GM12878 (cell line): ENCODE measurements at regions not wholly inside any gene's neighbourhood (a gene's known extent, or its start where the extent isn't known, plus 50 kb on each side); places are given as distances from the start of the nearest gene placed in this dataset.

Experiments
- ATAC-seq: fragments of 200-7000 bp; cut with Tn5 transposase; 3 replicates; pipeline ENCODE4 v1.9.1; 2020; ENCODE audit warnings: mild to moderate bottlenecking, moderate library complexity
- BruUV-seq: library from RNA; stranded (reverse); fragments of 400-500 nt; replicated peaks from 2 replicates; lab custom pipeline; 2021; lab: Mats Ljungman, UMichigan
- CTCF ChIA-PET: fragments of 300-600 bp; sonication (Branson Sonifier 250); formaldehyde crosslinking; extraction: SDS; loops from one replicate; lab custom pipeline; 2021; ENCODE audit warnings: inconsistent platforms; lab: Yijun Ruan, JAX
- POLR2A ChIA-PET: fragments of 350-600 bp; formaldehyde crosslinking; extraction: SDS; loops from one replicate; lab custom pipeline; 2021; ENCODE audit warnings: inconsistent platforms; lab: Charles Lee
- RAD21 ChIA-PET: fragments of 300-600 bp; sonication (Branson Sonifier 250); formaldehyde crosslinking; loops from one replicate; lab custom pipeline; 2023; ENCODE audit warnings: antibody characterized with exemption; ENCODE audit not compliant: unreplicated experiment; lab: Charles Lee
- SMC1A ChIA-PET: fragments of 300-600 bp; sonication (Branson Sonifier 250); formaldehyde crosslinking; loops from one replicate; lab custom pipeline; 2023; ENCODE audit not compliant: unreplicated experiment, uncharacterized antibody; lab: Charles Lee
- DNase-seq: peaks from one replicate; pipeline ENCODE4 v3.0.0-alpha.2; 2011; ENCODE audit warnings: low read depth, low spot score
- FAIRE-seq: peaks from 3 replicates; lab custom pipeline; 2011; peaks lifted over from hg19 to GRCh38; lab: Jason Lieb, UNC
- H2AFZ ChIP-seq: 2 replicates; pipeline ENCODE4 v1.6.0; 2011; ENCODE audit warnings: low read depth, low read length, control low read depth; ENCODE audit not compliant: control insufficient read depth
- H3K27ac ChIP-seq: 2 replicates; pipeline ENCODE4 v1.5.1; 2011; ENCODE audit warnings: control low read depth; ENCODE audit not compliant: control insufficient read depth, insufficient read depth
- H3K27me3 ChIP-seq, 2 experiments: replicated peaks in 1 of 2; 2 replicates each; pipeline versions ENCODE4 v1.6.0 to v1.6.1; 2011; ENCODE audit warnings: low read length in 1 of 2; ENCODE audit not compliant: control insufficient read depth in 2 of 2, insufficient read depth in 2 of 2
- H3K36me3 ChIP-seq, 2 experiments: 2 replicates each; pipeline ENCODE4 v1.5.1; 2011; ENCODE audit warnings: low read length in 1 of 2; ENCODE audit not compliant: control insufficient read depth in 2 of 2, insufficient read depth in 2 of 2
- H3K4me1 ChIP-seq: 2 replicates; pipeline ENCODE4 v1.6.1; 2011; ENCODE audit warnings: mild to moderate bottlenecking, low read length, moderate library complexity, mixed read lengths; ENCODE audit not compliant: control insufficient read depth, insufficient read depth
- H3K4me2 ChIP-seq: 2 replicates; pipeline ENCODE4 v1.6.0; 2011; ENCODE audit warnings: control low read depth; ENCODE audit not compliant: control insufficient read depth, insufficient read depth
- H3K4me3 ChIP-seq: fragments of 200-600 bp; sonication (generic); 2 replicates; pipeline ENCODE4 v1.5.1; 2016
- H3K79me2 ChIP-seq: 2 replicates; pipeline ENCODE4 v1.6.0; 2011; ENCODE audit warnings: low read length; ENCODE audit not compliant: control insufficient read depth, insufficient read depth
- H3K9ac ChIP-seq: 2 replicates; pipeline ENCODE4 v1.8.0; 2011; ENCODE audit warnings: low read length, control low read depth, mixed read lengths; ENCODE audit not compliant: control insufficient read depth, insufficient read depth
- H3K9me3 ChIP-seq: replicated peaks from 3 replicates; pipeline ENCODE4 v1.5.1; 2011; ENCODE audit warnings: mild to moderate bottlenecking, low read length; ENCODE audit not compliant: control insufficient read depth, insufficient read depth
- H4K20me1 ChIP-seq: 2 replicates; pipeline ENCODE4 v1.6.0; 2011; ENCODE audit not compliant: control insufficient read depth, insufficient read depth
- POLR2AphosphoS2 ChIP-seq: IDR thresholded peaks from 2 replicates; pipeline ENCODE4 v1.6.1; 2011; ENCODE audit warnings: low read depth, mild to moderate bottlenecking, low read length, improper control_type of control experiment, moderate library complexity
- RBBP5 ChIP-seq: fragments of 200-600 bp; sonication (generic); conservative IDR thresholded peaks from 2 replicates; pipeline ENCODE4 v1.6.1; 2016
- RFX5 ChIP-seq: IDR thresholded peaks from 2 replicates; pipeline ENCODE4 v1.6.1; 2011; ENCODE audit warnings: low read depth, low read length, improper control_type of control experiment
- WRNIP1 ChIP-seq: IDR thresholded peaks from 2 replicates; pipeline ENCODE4 v1.6.1; 2011; ENCODE audit warnings: low read depth, low read length, improper control_type of control experiment, borderline replicate concordance
- YY1 ChIP-seq: IDR thresholded peaks from 2 replicates; pipeline ENCODE4 v1.6.1; 2011; ENCODE audit warnings: low read depth, mild to moderate bottlenecking, low read length
- ZNF217 ChIP-seq: fragments of 450-650 bp; IDR thresholded peaks from 2 replicates; pipeline ENCODE4 v1.6.1; 2017; ENCODE audit warnings: antibody characterized with exemption, mild to moderate bottlenecking
- WGBS: methylation state at CpG from one replicate; pipeline ENCODE4 v1.1.6; 2016; ENCODE audit warnings: low lambda C conversion rate; ENCODE audit not compliant: insufficient replicate concordance, insufficient coverage; ENCODE audit errors: missing lambda C conversion rate; 5-methylcytosine and 5-hydroxymethylcytosine counted together
- in situ Hi-C: fragments of 300-500 bp; cut with MboI; formaldehyde crosslinking; loops from 9 replicates; pipeline ENCODE4 v1.14.3; 2018; ENCODE audit warnings: mixed read lengths
- intact Hi-C: fragments of 100-400 bp; cut with micrococcal nuclease; formaldehyde crosslinking; loops from one replicate; pipeline ENCODE4 v1.14.2; 2022; ENCODE audit not compliant: unreplicated experiment
- TF ChIP-seq, protein P1 (sequence below): fragments of 450-650 bp; IDR thresholded peaks from 2 replicates; pipeline ENCODE4 v1.6.1; 2016; ENCODE audit warnings: mild to moderate bottlenecking
- TF ChIP-seq, protein P2 (sequence below): IDR thresholded peaks from 2 replicates; pipeline ENCODE4 v1.6.1; 2011; ENCODE audit warnings: low read depth, mild to moderate bottlenecking, low read length, moderate library complexity, borderline replicate concordance; ENCODE audit errors: extremely low read depth
- TF ChIP-seq, protein P3 (sequence below): IDR thresholded peaks from 2 replicates; pipeline ENCODE4 v1.6.1; 2012; ENCODE audit warnings: low read depth, low read length, improper control_type of control experiment
- TF ChIP-seq, protein P4 (sequence below): fragments of 150-350 bp; IDR thresholded peaks from 2 replicates; pipeline ENCODE4 v1.6.1; 2014; ENCODE audit warnings: mild to moderate bottlenecking, low read depth, low read length
- TF ChIP-seq, protein P5 (sequence below): fragments of 450-650 bp; IDR thresholded peaks from 2 replicates; pipeline ENCODE4 v1.6.1; 2017; ENCODE audit warnings: mild to moderate bottlenecking, moderate library complexity
- TF ChIP-seq, protein P6 (sequence below): fragments of 450-650 bp; IDR thresholded peaks from 2 replicates; pipeline ENCODE4 v1.6.1; 2017; ENCODE audit warnings: mild to moderate bottlenecking, moderate library complexity

DNA sequence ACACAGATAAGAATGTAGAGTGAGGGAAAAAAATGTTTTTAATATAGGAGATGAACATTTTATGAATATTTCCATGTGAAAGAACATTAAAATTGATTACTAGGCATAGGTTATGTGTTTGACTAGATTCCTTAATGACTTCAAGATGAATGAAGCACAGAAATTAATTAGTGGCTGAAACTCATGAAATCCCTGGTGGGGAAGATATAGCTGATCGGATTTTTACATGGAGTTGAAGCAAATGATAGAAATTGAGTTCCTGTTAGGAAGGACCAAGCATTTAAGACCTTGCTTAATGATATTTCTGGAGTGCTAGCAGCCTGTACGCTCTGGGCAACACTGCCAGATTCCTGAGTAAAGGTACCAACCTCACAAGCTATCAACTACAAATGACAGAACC, 68.9 kb upstream of the IVNS1ABP start:
- BruUV-seq, result no TSS peak
- no peaks in the 10 kb centered on the region for H3K4me1 ChIP-seq
- no peak overlapping the region for H3K4me3 ChIP-seq
- ChIA-PET CTCF (no interaction called here), POLR2A (no interaction called here), RAD21 (no interaction called here), SMC1A (interaction anchor here (1.0 to 1.3 kb wide), 2 partner anchors 48 to 114 kb away, joined by 3 read pairs; no protein-coding TSS in a partner anchor)
- WGBS, result 63% methylated on average over 2 of the region's 2 CpGs
- H3K9me3 ChIP-seq, result no peaks in the 10 kb centered on the region
- no peak overlapping the region for H3K4me2 ChIP-seq
- in situ Hi-C loops, result no loop called here
- ATAC-seq (no peak), DNase-seq (no peak), FAIRE-seq (no peak)
- H3K36me3 ChIP-seq, result no peaks in the 10 kb centered on the region
- H3K27me3 ChIP-seq, result no peaks in the 10 kb centered on the region
- no peak overlapping the region for H3K27ac ChIP-seq
- H2AFZ ChIP-seq, result no peak overlapping the region
- intact Hi-C loops, result no loop called here
- no peaks in the 10 kb centered on the region for H4K20me1 ChIP-seq
- H3K79me2 ChIP-seq, result no peaks in the 10 kb centered on the region
- H3K9ac ChIP-seq, result no peak overlapping the region
- TF ChIP-seq POLR2AphosphoS2 (no peak), WRNIP1 (no peak), RFX5 (no peak), ZNF217 (no peak), YY1 (no peak), RBBP5 (no peak)
- TF ChIP-seq, protein P1, sequence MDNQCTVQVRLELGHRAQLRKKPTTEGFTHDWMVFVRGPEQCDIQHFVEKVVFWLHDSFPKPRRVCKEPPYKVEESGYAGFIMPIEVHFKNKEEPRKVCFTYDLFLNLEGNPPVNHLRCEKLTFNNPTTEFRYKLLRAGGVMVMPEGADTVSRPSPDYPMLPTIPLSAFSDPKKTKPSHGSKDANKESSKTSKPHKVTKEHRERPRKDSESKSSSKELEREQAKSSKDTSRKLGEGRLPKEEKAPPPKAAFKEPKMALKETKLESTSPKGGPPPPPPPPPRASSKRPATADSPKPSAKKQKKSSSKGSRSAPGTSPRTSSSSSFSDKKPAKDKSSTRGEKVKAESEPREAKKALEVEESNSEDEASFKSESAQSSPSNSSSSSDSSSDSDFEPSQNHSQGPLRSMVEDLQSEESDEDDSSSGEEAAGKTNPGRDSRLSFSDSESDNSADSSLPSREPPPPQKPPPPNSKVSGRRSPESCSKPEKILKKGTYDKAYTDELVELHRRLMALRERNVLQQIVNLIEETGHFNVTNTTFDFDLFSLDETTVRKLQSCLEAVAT, result no peak
- TF ChIP-seq, protein P2, sequence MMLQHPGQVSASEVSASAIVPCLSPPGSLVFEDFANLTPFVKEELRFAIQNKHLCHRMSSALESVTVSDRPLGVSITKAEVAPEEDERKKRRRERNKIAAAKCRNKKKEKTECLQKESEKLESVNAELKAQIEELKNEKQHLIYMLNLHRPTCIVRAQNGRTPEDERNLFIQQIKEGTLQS, result no peak
- TF ChIP-seq, protein P3, sequence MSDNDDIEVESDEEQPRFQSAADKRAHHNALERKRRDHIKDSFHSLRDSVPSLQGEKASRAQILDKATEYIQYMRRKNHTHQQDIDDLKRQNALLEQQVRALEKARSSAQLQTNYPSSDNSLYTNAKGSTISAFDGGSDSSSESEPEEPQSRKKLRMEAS, result no peak
- TF ChIP-seq, protein P4, sequence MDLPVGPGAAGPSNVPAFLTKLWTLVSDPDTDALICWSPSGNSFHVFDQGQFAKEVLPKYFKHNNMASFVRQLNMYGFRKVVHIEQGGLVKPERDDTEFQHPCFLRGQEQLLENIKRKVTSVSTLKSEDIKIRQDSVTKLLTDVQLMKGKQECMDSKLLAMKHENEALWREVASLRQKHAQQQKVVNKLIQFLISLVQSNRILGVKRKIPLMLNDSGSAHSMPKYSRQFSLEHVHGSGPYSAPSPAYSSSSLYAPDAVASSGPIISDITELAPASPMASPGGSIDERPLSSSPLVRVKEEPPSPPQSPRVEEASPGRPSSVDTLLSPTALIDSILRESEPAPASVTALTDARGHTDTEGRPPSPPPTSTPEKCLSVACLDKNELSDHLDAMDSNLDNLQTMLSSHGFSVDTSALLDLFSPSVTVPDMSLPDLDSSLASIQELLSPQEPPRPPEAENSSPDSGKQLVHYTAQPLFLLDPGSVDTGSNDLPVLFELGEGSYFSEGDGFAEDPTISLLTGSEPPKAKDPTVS, result no peak
- TF ChIP-seq, protein P5, sequence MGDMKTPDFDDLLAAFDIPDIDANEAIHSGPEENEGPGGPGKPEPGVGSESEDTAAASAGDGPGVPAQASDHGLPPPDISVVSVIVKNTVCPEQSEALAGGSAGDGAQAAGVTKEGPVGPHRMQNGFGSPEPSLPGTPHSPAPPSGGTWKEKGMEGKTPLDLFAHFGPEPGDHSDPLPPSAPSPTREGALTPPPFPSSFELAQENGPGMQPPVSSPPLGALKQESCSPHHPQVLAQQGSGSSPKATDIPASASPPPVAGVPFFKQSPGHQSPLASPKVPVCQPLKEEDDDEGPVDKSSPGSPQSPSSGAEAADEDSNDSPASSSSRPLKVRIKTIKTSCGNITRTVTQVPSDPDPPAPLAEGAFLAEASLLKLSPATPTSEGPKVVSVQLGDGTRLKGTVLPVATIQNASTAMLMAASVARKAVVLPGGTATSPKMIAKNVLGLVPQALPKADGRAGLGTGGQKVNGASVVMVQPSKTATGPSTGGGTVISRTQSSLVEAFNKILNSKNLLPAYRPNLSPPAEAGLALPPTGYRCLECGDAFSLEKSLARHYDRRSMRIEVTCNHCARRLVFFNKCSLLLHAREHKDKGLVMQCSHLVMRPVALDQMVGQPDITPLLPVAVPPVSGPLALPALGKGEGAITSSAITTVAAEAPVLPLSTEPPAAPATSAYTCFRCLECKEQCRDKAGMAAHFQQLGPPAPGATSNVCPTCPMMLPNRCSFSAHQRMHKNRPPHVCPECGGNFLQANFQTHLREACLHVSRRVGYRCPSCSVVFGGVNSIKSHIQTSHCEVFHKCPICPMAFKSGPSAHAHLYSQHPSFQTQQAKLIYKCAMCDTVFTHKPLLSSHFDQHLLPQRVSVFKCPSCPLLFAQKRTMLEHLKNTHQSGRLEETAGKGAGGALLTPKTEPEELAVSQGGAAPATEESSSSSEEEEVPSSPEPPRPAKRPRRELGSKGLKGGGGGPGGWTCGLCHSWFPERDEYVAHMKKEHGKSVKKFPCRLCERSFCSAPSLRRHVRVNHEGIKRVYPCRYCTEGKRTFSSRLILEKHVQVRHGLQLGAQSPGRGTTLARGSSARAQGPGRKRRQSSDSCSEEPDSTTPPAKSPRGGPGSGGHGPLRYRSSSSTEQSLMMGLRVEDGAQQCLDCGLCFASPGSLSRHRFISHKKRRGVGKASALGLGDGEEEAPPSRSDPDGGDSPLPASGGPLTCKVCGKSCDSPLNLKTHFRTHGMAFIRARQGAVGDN, result no peak
- TF ChIP-seq, protein P6, sequence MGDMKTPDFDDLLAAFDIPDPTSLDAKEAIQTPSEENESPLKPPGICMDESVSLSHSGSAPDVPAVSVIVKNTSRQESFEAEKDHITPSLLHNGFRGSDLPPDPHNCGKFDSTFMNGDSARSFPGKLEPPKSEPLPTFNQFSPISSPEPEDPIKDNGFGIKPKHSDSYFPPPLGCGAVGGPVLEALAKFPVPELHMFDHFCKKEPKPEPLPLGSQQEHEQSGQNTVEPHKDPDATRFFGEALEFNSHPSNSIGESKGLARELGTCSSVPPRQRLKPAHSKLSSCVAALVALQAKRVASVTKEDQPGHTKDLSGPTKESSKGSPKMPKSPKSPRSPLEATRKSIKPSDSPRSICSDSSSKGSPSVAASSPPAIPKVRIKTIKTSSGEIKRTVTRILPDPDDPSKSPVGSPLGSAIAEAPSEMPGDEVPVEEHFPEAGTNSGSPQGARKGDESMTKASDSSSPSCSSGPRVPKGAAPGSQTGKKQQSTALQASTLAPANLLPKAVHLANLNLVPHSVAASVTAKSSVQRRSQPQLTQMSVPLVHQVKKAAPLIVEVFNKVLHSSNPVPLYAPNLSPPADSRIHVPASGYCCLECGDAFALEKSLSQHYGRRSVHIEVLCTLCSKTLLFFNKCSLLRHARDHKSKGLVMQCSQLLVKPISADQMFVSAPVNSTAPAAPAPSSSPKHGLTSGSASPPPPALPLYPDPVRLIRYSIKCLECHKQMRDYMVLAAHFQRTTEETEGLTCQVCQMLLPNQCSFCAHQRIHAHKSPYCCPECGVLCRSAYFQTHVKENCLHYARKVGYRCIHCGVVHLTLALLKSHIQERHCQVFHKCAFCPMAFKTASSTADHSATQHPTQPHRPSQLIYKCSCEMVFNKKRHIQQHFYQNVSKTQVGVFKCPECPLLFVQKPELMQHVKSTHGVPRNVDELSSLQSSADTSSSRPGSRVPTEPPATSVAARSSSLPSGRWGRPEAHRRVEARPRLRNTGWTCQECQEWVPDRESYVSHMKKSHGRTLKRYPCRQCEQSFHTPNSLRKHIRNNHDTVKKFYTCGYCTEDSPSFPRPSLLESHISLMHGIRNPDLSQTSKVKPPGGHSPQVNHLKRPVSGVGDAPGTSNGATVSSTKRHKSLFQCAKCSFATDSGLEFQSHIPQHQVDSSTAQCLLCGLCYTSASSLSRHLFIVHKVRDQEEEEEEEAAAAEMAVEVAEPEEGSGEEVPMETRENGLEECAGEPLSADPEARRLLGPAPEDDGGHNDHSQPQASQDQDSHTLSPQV, result no peak
